ENCODE measurements at regions not wholly inside any gene's neighbourhood (a gene's known extent, or its start where the extent isn't known, plus 50 kb on each side); places are given as distances from the start of the nearest gene placed in this dataset.

- TF ChIP-seq, protein P1, sequence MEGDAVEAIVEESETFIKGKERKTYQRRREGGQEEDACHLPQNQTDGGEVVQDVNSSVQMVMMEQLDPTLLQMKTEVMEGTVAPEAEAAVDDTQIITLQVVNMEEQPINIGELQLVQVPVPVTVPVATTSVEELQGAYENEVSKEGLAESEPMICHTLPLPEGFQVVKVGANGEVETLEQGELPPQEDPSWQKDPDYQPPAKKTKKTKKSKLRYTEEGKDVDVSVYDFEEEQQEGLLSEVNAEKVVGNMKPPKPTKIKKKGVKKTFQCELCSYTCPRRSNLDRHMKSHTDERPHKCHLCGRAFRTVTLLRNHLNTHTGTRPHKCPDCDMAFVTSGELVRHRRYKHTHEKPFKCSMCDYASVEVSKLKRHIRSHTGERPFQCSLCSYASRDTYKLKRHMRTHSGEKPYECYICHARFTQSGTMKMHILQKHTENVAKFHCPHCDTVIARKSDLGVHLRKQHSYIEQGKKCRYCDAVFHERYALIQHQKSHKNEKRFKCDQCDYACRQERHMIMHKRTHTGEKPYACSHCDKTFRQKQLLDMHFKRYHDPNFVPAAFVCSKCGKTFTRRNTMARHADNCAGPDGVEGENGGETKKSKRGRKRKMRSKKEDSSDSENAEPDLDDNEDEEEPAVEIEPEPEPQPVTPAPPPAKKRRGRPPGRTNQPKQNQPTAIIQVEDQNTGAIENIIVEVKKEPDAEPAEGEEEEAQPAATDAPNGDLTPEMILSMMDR (IDR thresholded peaks at IDR 0.05; ENCODE audit: low read depth, low read length, missing control alignments) = no peak
- DNase-seq (ENCODE audit: low read depth) = no peak
- in situ Hi-C loops (cut with HindIII; ENCODE audit: low sequenced_read_pairs) = no loop called here
- no peak overlapping the region for H3K4me3 ChIP-seq (ENCODE audit: low read depth, low read length)
These were observed 242.1 kb downstream of the OMA1 start for GRCh38 chr1:58304346-58304975.

DNA sequence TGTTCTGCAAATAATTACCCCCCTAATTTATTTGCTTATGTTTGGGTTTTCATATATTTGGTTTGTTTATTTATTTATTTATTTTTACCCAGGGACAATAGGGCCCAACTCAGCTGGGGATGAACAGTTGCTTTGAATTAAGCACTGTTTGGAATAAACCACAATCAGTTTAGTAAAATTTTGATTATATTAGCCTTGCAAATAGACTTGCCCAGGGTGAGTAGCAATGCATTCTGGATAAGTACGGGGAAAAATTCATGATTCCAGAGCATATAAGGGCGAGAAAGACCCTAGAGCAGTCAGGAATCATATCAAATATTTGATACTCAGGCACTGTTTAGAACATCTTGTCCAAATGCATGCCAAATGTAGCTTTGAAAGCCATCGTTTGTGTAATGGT lies 242.7 kb downstream of the OMA1 start:
- H3K4me3 ChIP-seq (ENCODE audit: low read depth, low read length) = no peak overlapping the region
- in situ Hi-C loops (cut with HindIII; ENCODE audit: low sequenced_read_pairs) = no loop called here
- DNase-seq (ENCODE audit: low read depth) = no peak
- TF ChIP-seq, protein P1 (IDR thresholded peaks at IDR 0.05; ENCODE audit: low read depth, low read length, missing control alignments) = no peak

- no peak overlapping the region for H3K4me3 ChIP-seq (ENCODE audit: low read depth, low read length)
- no peak for DNase-seq (ENCODE audit: low read depth)
- TF ChIP-seq, protein P1 (IDR thresholded peaks at IDR 0.05; ENCODE audit: low read depth, low read length, missing control alignments) = no peak
- in situ Hi-C loops (cut with HindIII; ENCODE audit: low sequenced_read_pairs) = no loop called here
These were observed 253.1 kb downstream of the OMA1 start for GRCh38 chr1:58293388-58293787.

DNA sequence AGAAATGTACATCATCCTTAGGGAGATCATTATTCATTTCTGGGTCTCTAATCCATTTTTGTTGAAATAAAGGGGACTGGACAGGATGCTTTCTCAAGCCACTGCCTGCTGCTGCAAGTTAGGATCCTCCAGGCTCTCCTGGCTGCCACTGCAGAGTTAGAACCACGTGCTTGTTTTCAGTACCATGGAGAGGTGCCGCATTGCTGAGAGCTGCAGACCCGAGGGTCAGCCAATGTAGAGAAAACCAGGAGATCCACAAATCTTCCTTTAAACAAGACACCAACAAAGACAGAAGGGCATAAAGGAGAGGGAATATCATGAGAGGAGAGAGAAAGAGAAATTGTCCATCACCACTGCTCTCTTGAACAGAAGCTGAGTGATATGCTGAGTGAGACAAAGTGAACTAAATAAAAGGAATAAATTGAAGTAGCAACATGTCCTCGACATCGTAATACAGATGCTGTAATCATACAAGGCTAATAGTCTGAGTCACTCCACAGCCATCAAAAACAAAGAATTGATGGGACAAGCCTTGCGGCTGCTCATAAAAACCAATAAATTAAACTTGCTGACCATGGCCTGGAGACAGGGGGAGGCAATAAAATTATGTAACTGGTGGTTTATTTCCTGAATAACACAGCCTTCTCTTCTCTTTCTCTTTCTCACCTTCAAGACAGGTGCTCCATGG lies 255.7 kb downstream of the OMA1 start:
- peak; percentile 31 for DNase-seq (ENCODE audit: low read depth)
- TF ChIP-seq, protein P1 (IDR thresholded peaks at IDR 0.05; ENCODE audit: low read depth, low read length, missing control alignments) = no peak
- in situ Hi-C loops (cut with HindIII; ENCODE audit: low sequenced_read_pairs) = no loop called here
- H3K4me3 ChIP-seq (ENCODE audit: low read depth, low read length) = no peak overlapping the region

GRCh38 chr1:58288624-58289142 lies 257.8 kb downstream of the OMA1 start:
- no peak overlapping the region for H3K4me3 ChIP-seq (ENCODE audit: low read depth, low read length)
- TF ChIP-seq, protein P1 (IDR thresholded peaks at IDR 0.05; ENCODE audit: low read depth, low read length, missing control alignments) = no peak
- DNase-seq (ENCODE audit: low read depth) = no peak
- in situ Hi-C loops (cut with HindIII; ENCODE audit: low sequenced_read_pairs) = no loop called here

GRCh38 chr1:58287894-58288623 lies 258.5 kb downstream of the OMA1 start:
- no peak overlapping the region for H3K4me3 ChIP-seq (ENCODE audit: low read depth, low read length)
- no peak for DNase-seq (ENCODE audit: low read depth)
- in situ Hi-C loops (cut with HindIII; ENCODE audit: low sequenced_read_pairs) = no loop called here
- TF ChIP-seq, protein P1 (IDR thresholded peaks at IDR 0.05; ENCODE audit: low read depth, low read length, missing control alignments) = no peak

All from astrocyte of the cerebellum (primary cell).